GM19397 (cell line): ENCODE measurements at regions not wholly inside any gene's neighbourhood (a gene's known extent, or its start where the extent isn't known, plus 50 kb on each side); places are given as distances from the start of the nearest gene placed in this dataset.

Experiments used
- ATAC-seq: cut with Tn5 transposase; IDR thresholded peaks from one replicate; pipeline ENCODE4 v1.9.1; 2021; ENCODE audit warnings: mild to moderate bottlenecking, moderate library complexity; ENCODE audit not compliant: unreplicated experiment

DNA sequence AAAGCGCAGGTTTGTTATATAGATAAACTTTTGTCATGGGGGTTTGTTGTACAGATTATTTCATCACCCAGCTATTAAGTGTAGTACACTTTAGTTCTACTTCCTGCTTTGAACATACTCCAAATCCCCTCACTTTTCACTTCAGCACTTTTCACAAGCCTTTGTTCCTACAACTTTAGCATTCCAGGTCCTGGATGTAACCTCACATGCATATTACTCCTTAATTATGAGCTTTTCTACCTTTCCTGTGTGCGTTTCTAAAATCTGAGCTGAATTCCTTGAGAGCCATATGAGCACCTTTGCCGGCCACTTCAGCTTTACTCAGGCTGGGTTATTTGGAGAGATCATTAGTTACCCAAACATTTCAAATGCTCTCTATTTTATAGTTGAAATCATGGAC is 179.2 kb upstream of the TNFAIP3 start:
- no peak for ATAC-seq

DNA sequence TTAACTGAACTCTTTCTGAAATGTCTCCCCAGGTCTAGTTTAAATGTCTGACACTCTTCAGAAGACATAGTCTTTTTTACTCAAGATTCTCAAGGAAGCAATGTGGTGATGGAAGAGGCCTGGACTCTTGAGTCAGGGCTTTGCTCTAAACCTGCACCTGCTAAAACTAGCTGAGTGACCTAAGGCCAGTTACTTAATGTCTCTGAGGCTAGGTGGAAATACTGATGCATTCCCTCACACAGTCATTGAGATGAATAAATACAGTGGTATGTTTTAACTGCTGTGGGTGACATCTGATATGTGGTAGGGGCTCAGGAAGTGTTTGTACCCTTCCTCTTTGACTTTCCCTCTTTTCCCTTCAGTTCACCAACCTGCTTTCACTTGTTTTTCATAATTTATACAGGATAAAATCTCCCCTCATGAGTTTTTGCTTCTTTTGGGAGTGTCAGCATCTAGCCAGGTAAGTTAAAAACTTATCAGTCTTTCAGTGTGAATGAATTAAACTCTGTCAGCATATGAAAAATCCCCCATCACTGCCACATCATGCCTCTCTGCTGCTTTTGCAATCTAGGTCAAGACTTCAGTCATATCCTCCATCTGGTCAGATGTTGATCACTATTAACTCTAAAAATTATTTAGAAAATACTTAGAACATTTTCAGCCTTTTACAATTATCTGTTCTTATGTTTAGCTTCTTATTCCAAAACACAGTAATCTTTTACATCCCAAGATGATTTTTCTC is 178.7 kb upstream of the TNFAIP3 start:
- ATAC-seq, result no peak

DNA sequence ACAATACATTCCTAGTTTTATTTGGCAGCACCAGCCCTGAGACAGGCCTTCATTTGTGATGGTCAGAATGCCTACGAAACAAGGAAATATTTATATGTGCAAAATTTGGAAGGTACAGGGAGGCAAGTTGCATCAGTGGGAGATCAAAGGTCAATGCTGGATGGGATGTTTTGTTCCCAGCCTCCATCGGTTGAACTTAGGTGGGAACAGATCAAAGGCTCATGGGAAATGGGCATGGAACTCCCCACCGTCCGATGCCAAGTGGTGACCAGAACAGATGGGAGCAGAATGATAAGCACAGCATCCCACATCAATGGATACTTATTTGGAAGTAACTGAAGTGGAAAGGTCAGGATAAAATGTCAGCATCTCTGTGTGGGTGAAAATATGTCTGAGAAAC is 177.7 kb upstream of the TNFAIP3 start:
- ATAC-seq, result no peak

DNA sequence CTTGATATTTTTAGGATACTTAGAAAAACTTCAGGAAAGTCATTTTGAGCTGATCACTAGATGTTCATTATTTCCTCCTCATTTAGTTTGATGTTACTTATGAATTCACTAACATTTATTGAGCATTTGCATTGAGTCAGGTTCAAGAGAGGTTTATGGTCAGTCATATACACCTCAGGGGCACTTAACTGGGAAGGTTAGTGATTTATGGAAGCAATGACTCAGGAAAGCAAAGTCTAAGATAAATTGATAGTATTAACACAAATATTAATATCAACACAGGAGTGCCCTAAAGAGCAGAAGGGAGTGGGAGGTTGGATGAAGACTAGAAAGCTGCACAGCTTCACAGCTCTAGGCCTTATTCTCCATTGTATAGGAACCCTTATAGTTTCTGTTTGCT is 177.0 kb upstream of the TNFAIP3 start:
- ATAC-seq, result no peak

DNA sequence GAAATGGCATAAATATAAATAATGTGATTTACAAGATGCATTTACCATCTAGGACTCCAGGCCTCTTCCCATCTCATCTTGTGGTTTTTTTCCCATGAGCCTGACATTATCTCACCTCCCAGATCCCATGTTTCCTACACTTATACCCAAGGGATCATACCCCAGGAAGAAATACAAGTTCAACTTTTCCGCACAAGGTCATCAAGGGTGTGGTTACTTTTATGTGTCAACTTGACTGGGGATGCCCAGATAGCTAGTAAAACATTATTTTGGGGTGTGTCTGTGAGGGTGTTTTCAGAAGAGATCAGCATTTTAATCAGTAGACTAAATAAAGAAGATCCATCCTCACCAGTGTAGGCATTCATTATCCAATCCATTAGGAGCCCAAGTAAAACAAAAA is 176.3 kb upstream of the TNFAIP3 start:
- ATAC-seq, result no peak

DNA sequence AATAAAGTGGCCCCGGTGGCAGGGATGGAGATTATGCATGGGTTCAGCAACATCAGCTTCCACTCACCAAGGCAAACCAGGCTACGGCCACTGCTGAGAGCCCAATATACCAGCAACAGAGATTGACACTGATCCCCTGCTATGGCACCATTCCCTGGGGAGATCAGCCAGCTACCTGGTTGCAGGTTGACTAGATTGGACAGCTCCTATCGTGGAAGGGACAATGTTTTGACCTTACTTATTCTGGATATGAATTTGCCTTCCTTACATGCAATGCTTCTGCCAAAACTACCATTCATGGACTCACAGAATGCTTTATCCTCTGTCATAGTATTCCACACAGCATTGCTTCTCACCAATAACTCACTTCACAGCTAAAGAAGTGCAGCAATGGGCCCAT is 174.8 kb upstream of the TNFAIP3 start:
- no peak for ATAC-seq

DNA sequence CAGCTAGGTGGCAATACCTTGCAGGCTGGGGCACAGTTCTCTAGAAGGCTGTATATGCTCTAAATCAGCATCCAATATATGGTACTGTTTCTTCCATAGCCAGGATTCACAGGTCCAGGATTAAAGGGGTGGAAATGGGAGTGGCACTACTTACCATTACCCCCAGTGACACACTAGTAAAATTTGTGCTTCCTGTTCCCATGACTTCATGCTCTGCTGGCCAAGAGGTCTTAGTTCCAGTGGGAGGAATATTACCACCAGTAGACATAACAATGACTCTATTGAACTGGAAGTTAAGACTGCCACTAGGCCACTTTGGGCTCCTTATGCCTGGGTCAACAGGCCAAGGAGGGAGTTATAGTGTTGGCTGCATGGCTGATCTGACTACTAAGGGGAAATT is 174.3 kb upstream of the TNFAIP3 start:
- ATAC-seq, result no peak

DNA sequence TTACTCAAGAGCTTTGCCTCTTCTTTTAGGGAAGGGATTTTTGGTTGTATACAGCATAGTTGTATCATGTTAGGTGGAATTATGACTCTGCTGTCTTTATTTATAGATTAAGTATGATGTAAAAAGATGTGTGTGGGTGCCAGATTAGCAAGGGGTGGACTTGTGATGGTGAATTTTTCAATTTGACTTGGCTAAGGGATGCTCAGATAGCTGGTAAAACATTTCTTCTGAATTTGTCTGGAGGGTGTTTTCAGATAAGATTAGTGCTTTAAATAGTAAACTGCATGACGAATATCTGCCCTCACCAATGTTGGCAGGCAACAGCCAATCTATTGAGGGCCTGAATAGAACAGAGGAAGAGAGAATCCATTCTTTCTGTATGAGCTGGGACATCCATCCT is 173.3 kb upstream of the TNFAIP3 start:
- ATAC-seq, result no peak

DNA sequence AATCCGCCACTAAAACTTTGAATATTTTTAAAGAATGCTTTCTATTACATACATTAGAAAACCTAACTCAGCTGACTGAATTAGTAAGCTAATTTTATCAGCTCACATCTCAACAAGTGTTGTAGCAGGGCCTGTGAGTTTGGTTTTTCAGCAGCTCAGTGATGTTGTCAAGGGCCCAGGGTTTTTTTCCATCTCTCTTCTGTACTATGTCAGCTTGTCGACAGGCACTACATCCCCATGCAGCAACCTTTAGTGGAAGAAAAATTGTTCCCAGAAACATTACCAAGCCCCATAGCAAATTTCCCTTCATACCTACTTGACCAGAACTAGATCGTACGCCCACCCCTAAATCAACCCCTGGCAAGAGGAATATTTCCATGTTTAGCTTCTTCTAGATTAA is 170.3 kb upstream of the TNFAIP3 start:
- ATAC-seq, result no peak

DNA sequence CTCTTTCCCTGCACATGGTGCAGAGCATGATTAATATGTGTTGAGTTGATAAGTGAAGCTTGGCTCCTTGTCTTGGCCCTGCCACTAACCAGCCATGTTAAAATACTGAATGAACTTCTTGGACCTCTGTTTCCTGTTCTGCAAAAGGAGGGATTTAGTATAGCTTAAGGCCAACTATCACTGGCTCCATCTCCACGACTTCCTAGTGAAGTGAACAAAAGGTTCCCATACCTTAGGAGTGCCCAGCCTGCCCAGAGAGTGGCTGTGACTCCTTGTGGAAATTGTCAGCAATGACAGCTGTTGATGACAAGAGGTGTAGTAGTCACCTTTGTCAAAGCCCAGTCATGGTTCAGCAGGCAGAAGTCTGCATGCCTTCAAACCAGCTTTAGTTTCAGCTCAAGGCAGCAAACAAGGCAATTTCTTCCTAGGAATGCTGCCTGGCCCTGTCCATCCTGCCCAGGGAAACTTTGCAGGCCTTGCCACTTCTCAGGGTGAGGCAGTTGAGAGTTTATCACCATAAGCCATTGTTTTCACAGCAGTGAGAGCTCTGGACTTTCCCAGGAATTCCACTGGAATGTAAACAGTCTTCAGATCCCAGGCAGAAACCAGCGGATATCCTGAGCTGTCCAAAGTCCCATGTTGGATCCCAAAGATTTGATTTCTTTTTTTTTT is 169.7 kb upstream of the TNFAIP3 start:
- ATAC-seq, result no peak

DNA sequence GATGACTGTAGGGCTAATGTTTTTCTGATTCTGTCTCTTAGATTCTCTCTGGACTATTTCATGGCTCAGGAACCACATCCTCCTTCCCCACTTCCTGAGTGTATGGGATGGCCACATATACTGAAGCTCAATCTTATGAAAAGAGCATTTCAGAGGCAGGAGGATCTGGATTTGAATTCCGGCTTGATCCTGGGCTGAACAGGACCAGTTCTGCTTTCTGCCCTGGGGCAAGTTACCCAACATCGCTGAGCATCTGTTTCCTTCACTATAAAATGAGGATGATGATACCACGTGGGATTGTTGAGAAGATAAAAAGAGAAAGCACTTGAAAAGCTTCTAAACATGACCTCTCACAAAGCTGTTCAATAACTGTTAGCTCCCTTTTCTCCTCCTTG is 168.4 kb upstream of the TNFAIP3 start:
- no peak for ATAC-seq

DNA sequence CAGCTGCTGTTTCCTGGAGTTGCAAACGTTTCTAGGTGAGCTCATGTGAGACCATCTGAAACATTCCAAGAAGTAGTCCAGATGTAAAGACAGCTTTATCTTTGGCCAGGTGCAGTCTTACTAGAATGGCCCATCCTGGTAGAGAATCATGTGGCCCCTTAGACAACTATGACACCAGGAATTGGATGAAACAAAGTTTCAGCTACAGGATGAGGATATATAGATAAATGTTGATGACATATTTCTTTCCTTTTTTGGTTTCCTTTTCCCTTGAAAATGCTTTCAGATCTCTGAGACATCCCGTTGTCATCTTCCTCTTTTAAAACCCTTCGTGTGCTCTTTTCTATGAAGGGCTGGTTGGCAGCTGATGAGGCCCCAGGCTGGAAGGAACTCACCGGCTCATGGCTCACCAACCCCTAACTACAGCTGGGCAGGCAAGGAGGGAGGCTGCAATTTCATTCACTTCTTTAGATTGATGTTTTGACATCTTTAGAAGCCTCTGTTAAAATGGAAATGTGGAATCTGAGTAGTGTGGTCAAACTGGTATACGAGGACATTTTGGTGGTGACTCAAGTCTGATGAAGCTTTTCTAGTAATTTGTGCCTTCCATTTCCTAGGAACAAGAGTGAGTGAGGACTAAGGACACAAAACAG is 167.9 kb upstream of the TNFAIP3 start:
- no peak for ATAC-seq

DNA sequence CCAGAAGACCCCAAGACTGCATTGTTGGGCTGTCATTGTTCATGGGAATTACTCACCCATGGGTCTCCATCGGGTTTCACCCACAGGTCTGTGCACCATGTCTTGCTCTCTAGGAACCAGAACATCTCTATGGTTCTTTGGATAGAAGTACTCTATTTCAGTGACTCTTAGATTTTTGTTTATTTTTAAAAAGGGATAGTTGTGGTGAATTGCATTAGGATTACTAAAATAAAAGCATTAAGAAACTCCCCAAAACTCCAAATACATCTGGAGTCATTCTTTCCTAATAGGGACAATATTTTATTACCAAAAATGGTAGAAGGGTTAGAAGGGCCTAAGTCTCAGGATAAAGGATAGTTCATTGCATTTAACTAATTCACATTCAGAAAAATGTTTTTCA is 166.9 kb upstream of the TNFAIP3 start:
- no peak for ATAC-seq

DNA sequence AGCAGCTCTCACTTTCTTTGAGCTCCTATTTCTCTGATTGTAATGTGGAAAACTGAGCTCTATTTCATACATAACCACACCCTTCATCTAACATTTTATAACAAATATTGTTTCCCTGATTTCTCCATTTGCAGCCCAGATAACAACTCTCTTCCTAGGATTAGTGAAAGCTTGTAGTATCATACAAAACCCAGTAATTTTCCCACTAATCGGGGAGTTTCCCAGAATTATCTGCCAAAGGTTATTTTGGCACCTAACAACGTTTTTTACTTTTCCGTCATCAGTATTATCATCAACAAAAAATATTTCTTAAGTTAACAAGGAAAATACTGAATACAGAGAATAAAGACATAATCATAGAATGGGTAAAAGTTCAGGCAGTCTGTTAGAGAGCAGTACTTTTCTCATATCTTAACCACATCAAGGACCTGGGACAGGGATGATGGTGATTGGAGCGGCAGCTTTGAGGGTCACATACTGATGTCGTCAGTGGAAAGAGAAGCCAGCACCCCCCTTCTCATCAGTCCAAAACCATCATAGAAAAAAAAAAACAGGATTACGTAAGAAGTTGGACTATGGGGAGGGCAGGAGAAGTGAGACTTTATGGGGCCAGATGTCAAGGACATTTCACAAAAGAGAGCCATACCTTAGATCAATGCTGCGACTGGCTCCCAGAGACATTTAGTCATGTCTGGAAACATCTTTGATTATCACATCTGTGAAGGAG is 166.1 kb upstream of the TNFAIP3 start:
- no peak for ATAC-seq

DNA sequence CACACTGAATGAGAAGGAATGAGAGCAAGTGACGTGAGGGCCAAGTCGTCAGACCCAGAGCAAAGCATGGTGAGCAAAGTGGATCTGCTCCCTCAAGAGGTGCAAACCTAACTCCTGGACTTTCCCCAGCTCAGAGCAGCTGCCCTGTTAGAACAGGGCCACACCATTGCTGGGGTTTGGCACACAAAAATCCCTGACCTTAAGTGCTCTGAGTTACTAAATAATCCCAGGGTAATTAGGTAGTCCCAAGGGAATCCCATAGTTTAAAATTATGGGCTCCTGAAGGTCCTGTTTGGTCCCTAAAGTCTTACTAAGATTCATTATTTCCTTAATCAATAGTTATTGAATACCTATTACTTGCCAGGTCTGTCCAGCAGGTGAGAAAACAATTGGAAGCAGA is 165.1 kb upstream of the TNFAIP3 start:
- no peak for ATAC-seq

DNA sequence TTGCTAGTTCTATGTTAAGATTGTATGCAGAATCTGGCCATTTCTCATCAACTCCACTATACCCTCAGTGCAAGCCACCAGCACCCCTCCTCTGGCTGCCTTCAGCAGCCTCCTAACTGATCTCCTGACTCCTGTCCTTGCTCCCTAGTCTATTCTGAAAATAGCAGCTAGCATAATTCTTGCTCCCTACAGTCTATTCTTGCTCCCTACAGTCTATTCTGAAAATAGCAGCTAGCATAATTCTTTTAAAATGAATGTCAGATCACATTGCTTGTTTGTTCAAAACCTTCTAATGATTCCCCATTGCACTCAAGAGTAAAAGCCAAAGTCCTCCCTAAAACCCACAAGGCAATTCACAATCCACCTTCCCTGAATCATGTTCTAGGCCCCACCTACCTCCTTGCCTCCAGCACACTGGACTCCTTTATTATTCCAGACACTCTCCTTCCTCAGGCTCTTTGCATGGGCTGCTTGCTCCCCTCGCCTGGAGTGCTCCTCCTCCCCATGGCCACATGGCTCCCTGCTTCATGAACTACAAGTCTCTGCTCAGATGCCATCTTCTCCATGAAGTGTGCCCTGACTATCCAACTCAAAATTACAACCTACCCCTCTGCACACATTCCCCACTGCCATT is 164.2 kb upstream of the TNFAIP3 start:
- ATAC-seq, result no peak

DNA sequence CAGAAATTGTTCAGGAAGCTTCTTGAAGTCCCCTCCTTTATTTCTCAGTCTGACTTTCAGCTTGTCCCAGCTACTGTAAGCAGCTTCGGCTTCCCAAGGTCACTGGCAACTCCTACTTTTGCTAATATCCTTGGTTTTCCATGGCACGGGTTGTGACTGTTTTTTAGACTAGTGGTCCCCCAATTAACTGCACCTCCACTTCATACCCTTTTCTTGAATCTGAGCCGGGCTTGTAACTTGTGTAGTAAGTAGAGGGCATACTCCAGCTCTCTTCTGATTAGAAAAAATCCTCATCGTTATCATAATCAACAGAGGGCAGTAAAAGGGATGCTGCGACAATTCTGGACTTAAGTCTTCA is 162.3 kb upstream of the TNFAIP3 start:
- no peak for ATAC-seq

DNA sequence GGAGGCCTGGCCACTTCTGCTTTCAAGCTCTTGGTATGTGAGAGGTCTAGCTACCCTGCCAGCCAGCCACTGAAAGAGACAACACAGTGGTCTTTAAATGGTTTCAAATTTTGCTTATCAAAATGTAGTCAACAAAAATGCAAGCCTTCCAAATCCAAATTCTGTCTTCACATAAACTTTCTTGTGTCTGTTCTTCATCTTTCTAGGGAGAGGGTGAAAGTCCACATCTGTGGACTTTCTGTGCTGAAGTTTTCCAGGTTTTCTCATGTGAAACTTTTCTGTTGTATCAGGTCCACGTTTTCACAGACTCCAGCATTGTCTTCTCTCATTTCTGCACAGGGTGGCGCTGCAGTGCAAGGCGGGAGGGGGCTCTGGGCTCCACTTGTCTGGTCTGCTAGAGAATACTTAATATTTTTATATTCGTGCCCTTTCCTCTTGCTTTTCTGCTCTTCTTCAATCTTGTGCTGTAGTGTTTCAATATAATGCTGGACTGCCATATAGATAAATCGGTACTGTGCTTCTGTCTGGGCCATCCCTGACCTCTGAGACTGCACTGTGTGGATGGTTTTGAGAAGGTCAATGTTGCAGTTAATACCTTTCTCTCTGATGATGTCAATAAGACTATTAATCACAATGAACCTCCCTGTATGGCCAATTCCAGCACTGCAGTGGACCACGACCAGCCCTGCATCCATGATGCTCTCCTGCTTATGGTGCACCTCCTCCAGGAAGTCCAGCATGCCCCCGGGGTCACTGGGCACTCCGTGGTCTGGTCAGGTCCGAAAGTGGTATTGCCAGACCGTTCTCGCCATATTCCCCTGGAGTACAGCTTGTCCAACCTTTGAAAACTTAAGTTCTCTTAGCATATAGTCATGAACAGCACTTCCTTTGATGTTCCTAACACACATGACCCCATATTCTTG is 161.6 kb upstream of the TNFAIP3 start:
- no peak for ATAC-seq

DNA sequence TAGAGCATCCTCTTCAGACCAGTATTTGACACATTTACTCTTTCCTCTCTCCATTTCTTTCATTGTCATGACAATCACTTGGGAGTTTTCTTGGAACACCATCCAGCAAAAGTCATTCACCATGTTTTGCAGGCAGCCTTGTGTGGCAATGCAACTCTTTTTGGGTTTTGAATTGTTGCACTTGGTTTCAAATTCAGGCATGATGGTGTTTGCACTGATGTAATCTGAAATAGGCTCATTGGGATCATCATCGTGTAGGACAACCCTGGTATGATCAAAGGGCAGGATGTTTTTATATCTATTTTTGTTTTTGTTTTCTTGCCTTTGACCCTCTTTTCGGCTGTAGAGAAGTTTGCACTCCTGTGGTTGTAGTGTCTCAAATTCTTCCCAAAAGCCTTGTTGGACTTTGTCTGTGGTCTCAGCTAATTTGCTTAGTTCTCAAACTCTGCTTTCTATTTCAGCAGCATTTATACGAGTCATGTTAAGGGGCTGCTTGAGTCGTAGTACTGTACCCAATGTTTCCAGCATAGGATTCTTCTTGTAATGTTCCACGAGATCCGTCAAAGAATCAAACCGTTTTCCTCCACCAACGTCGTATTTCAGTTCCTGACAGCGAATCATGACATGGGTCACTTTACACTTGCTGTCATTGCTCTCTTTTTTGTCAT is 160.8 kb upstream of the TNFAIP3 start:
- no peak for ATAC-seq
